Suprapubic skin (tissue), 4 donors: ENCODE measurements at regions not wholly inside any gene's neighbourhood (a gene's known extent, or its start where the extent isn't known, plus 50 kb on each side); places are given as distances from the start of the nearest gene placed in this dataset.

Experiments used
- CTCF ChIP-seq, 2 donors: fragments of 200-600 bp in 1 of 2; fragments of 450-650 bp in 1 of 2; sonication (generic) in 1 of 2; IDR thresholded peaks; one replicate each; pipeline ENCODE4 v1.5.1; 2016 to 2019; ENCODE audit warnings: antibody characterized with exemption in 2 of 2, mild to moderate bottlenecking in 1 of 2, moderate library complexity in 1 of 2
- EP300 ChIP-seq: sonication (generic); formaldehyde crosslinking; IDR thresholded peaks from one replicate; pipeline ENCODE4 v1.6.1; 2017; ENCODE audit warnings: antibody characterized with exemption
- POLR2AphosphoS5 ChIP-seq, 3 donors: sonication (generic); formaldehyde crosslinking; IDR thresholded peaks; one replicate each; pipeline ENCODE4 v1.6.1; 2017; ENCODE audit warnings: antibody characterized with exemption in 3 of 3

DNA sequence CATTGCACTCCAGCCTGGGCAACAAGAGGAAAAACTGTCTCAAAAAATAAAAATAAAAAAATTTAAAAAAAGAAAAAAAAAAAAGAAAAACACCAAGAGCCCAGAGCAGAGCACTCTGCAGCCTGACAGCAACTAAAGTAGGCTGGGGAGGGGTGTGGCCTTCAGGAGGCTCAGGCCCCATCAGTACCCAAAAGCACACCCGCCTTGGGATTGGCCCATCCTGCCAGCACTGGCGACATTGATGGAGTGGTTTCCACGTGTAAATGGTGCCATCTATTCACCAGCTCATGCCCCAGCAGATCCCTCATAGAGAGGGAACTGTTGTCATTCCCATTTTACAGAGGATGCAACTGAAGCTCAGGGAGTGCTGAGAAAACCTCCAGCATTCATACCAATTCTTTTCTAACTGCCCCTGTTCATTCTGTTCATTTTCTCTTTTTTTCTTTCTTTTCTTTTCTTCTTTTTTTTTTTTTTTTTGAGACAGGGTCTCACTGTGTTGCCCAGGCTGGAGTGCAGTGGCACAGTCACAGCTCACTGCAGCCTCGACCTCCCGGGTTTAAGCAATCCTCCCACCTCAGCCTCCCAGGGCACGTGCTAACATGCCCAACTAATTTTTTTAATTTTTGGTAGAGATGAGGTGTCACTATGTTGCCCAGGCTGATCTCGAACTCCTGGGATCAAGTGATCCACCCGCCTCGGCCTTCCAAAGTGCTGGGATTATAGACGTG, 89.3 kb downstream of the IRF2BPL start:
- TF ChIP-seq EP300, result no peak
- TF ChIP-seq CTCF (IDR thresholded peaks at IDR 0.05), result no peak
- TF ChIP-seq POLR2AphosphoS5 (IDR thresholded peaks at IDR 0.05), result no peak
